WI38 (cell line): ENCODE measurements at regions not wholly inside any gene's neighbourhood (a gene's known extent, or its start where the extent isn't known, plus 50 kb on each side); places are given as distances from the start of the nearest gene placed in this dataset.

Source experiments
- H3K4me3 ChIP-seq: 2 replicates; pipeline ENCODE4 v1.5.1; 2011; ENCODE audit warnings: low read depth, mild to moderate bottlenecking, control low read depth, low read length
- TF ChIP-seq, protein P1 (sequence below): IDR thresholded peaks from 2 replicates; pipeline ENCODE4 v1.5.1; 2012; ENCODE audit warnings: low read depth, mild to moderate bottlenecking, control low read depth, low read length

DNA sequence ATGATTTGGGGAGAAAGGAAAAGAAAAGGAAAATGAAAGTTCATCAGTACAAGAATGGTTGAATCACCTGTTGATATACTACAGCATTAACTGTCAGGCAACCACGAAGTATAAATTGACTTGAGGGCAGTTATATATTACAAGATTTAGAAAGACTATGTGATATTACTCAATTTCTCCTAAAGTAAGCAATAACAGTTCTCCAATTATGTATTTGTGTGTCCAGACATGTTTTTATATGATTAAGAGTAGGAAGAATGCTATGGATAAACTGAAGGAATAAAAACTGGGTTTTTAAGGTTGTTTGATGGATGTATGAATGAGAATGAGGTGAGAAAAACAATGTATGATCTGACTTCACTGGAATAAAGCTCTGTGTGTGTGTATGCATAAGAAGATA, 2234.4 kb downstream of the ARAP2 start:
- TF ChIP-seq, protein P1, sequence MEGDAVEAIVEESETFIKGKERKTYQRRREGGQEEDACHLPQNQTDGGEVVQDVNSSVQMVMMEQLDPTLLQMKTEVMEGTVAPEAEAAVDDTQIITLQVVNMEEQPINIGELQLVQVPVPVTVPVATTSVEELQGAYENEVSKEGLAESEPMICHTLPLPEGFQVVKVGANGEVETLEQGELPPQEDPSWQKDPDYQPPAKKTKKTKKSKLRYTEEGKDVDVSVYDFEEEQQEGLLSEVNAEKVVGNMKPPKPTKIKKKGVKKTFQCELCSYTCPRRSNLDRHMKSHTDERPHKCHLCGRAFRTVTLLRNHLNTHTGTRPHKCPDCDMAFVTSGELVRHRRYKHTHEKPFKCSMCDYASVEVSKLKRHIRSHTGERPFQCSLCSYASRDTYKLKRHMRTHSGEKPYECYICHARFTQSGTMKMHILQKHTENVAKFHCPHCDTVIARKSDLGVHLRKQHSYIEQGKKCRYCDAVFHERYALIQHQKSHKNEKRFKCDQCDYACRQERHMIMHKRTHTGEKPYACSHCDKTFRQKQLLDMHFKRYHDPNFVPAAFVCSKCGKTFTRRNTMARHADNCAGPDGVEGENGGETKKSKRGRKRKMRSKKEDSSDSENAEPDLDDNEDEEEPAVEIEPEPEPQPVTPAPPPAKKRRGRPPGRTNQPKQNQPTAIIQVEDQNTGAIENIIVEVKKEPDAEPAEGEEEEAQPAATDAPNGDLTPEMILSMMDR, result no peak
- H3K4me3 ChIP-seq, result no peak overlapping the region

DNA sequence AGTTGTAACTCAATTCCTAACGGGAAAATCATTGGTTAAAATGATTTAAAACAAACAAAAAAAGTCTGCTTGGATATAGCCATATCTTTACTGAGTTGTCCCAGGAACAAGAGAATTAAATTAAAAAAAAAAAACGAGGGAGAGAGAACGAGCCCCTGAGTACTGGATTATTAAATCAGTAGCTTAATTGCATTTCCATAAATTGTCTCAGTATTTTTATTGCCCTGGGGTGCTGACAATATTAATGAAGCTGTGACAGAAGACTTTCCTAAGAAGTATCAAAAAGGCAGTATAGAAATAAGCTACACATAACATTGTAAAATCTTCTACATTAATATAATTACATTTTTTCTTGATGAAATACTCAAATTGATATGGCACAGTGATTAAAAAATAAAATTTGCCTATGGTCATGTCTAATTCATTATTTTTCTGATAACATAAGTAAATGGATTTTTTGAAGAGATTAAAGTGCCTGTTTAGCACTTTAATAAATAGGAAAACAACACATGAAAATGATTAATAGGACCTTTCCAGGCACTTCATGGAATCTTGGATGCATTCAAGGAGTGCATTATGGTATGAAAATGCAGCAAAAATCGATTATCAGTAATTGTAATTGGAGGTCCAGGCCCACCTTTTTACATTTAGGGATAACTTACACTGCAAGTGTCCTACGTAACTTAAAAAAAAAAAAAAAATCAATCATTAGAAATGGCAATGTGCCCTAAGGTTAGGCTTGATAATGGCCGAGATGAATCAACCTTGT, 2233.4 kb downstream of the ARAP2 start:
- H3K4me3 ChIP-seq, result no peak overlapping the region
- TF ChIP-seq, protein P1, result no peak

DNA sequence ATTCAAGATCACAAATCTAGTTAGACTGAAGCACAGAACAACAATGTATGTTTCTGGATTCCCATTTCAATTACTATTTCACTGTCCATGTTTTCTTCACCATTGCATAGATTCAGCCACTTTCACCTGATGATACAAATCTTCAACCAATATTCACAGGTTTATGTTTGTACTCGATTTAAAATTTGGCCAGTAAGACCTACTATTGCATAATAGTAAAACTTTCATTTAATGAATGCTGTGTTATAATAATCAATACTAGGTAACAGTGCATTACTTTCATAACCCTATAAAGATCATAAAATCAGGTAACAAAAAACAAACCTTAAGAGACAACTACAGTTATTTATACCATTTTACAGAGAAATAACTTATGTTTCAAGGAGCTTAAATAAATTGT, 2209.1 kb downstream of the ARAP2 start:
- H3K4me3 ChIP-seq, result no peak overlapping the region
- TF ChIP-seq, protein P1, result no peak

DNA sequence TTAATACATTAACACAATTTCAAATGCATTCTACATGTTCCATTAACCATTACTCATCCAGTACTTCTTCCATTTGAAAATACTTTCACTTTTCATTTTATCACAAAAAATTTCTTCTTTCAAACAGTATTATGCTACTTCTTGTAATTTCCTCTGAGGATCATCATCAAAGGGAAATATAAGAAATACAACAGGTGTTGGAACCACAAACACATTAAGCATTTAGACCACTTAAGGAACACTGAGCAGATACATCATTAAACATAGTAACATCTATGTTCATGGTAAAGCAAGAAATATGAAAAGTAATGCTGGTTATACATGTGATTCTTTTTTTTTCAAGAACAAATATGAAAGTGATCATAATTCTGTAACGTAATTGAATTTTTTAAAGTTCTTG, 2207.0 kb downstream of the ARAP2 start:
- H3K4me3 ChIP-seq, result peak overlapping the region; percentile 2; the same call in 1 of the 2 replicates
- TF ChIP-seq, protein P1, result no peak

DNA sequence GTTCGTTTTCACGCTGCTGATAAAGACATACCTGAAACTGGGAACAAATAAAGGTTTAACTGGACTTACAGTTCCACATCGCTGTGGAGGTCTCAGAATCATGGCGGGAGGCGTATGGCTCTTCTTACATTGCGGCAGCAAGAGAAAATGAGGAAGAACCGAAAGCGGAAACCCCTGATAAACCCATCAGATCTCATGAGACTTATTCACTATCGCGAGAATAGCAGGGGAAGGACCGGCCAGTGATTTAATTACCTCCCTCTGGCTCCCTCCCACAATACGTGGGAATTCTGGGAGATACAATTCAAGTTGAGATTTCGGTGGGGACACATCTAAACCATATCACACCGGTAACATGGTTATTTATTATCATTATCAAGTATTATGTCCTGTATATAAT, 2204.5 kb downstream of the ARAP2 start:
- H3K4me3 ChIP-seq, result no peak overlapping the region
- TF ChIP-seq, protein P1, result no peak

DNA sequence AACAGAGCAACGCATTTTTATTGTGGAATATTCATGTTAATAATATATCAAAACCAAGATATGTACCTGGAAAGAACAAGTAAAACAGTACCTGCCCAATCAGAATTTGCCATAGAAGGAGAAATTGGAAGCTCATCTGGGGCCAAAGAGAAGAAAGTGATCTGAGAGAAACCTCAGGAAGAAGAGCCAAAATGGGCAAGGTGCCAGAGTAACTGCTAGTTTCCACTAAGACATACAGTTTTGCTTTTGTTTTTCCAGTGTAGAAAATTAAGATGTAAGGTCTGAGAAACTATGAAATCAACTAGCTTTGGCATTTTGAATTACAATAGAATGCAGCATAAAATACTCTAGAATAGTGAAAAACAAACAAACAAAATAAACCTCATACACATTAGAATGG, 2201.2 kb downstream of the ARAP2 start:
- no peak overlapping the region for H3K4me3 ChIP-seq
- TF ChIP-seq, protein P1, result no peak

DNA sequence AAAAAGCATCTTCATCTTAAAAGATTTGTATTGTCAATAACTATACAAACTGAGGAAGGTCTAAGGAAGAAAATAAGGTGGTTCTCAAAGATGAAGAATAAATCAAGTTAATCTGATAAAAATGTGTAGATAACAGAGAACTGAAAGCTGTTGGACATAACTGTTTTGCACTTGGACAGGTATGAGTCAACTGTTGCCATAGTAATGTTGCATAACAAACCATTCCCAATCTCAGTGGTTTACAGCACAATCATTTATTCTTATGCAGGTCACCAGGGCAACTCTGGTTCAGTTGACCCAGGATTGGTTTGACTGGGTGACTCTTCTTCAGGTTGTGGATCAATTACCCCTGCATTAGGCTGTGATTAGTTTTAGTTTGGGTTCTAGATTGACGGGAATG, 2197.7 kb downstream of the ARAP2 start:
- TF ChIP-seq, protein P1, result no peak
- no peak overlapping the region for H3K4me3 ChIP-seq
